Progenitor cell of endocrine pancreas (in vitro differentiated cells): ENCODE measurements at regions not wholly inside any gene's neighbourhood (a gene's known extent, or its start where the extent isn't known, plus 50 kb on each side); places are given as distances from the start of the nearest gene placed in this dataset.
"Not testable (repeated sequence)": the region's sequence is repeated elsewhere in the genome, so short reads cannot be mapped to it uniquely, and the experiment has no call there.

Experiments
- DNase-seq: peaks from one replicate; pipeline ENCODE4 v3.0.0; 2021; ENCODE audit warnings: low spot score; ENCODE audit not compliant: unreplicated experiment
- H3K27ac Mint-ChIP-seq: 2 replicates; pipeline ENCODE4 v1.8.0; 2021; ENCODE audit warnings: mild to moderate bottlenecking, moderate library complexity, mixed read lengths
- H3K27me3 Mint-ChIP-seq: 2 replicates; pipeline ENCODE4 v1.8.0; 2021; ENCODE audit warnings: mixed read lengths
- H3K36me3 Mint-ChIP-seq: 2 replicates; pipeline ENCODE4 v1.8.0; 2022; ENCODE audit warnings: mixed read lengths; ENCODE audit not compliant: insufficient read depth
- H3K4me1 Mint-ChIP-seq: 2 replicates; pipeline ENCODE4 v1.8.0; 2021; ENCODE audit warnings: low read depth, mixed read lengths
- H3K4me3 Mint-ChIP-seq: 2 replicates; pipeline ENCODE4 v1.8.0; 2021; ENCODE audit warnings: low read depth, mild to moderate bottlenecking, moderate library complexity, mixed read lengths
- H3K9me3 Mint-ChIP-seq: 2 replicates; pipeline ENCODE4 v1.8.0; 2021; ENCODE audit warnings: low read depth, mixed read lengths
- CTCF ChIP-seq: fragments of 200-600 bp; sonication (generic); IDR thresholded peaks from one replicate; pipeline ENCODE4 v1.5.0; 2021; ENCODE audit warnings: antibody characterized with exemption, mild to moderate bottlenecking; ENCODE audit not compliant: unreplicated experiment

- H3K27me3 Mint-ChIP-seq = no peaks in the 10 kb centered on the region
- no peak overlapping the region for H3K27ac Mint-ChIP-seq
- TF ChIP-seq CTCF = no peak
- H3K4me3 Mint-ChIP-seq = no peak overlapping the region
- no peak for DNase-seq
- no peaks in the 10 kb centered on the region for H3K4me1 Mint-ChIP-seq
- H3K9me3 Mint-ChIP-seq = peaks cover 21% of the 10 kb centered on the region
- H3K36me3 Mint-ChIP-seq = peaks cover 2% of the 10 kb centered on the region
These were observed 338.6 kb downstream of the TMEM38B start for GRCh38 chr9:106032978-106033377.

GRCh38 chr9:106035806-106036205, 341.5 kb downstream of the TMEM38B start:
- no peaks in the 10 kb centered on the region for H3K36me3 Mint-ChIP-seq
- no peaks in the 10 kb centered on the region for H3K4me1 Mint-ChIP-seq
- no peak overlapping the region for H3K4me3 Mint-ChIP-seq
- H3K9me3 Mint-ChIP-seq = peaks cover 9% of the 10 kb centered on the region
- H3K27me3 Mint-ChIP-seq = no peaks in the 10 kb centered on the region
- DNase-seq = no peak
- TF ChIP-seq CTCF = no peak
- H3K27ac Mint-ChIP-seq = no peak overlapping the region

GRCh38 chr9:106038266-106039001, 344.1 kb downstream of the TMEM38B start:
- Mint-ChIP-seq H3K36me3 (no peaks in the 10 kb centered on the region), H3K27me3 (no peaks in the 10 kb centered on the region), H3K4me1 (no peaks in the 10 kb centered on the region), H3K27ac (no peak overlapping the region), H3K9me3 (no peaks in the 10 kb centered on the region), H3K4me3 (no peak overlapping the region)
- no peak for DNase-seq
- no peak for TF ChIP-seq CTCF

GRCh38 chr9:106039151-106039935, 345.0 kb downstream of the TMEM38B start:
- Mint-ChIP-seq H3K9me3 (peaks cover 1% of the 10 kb centered on the region), H3K4me1 (no peaks in the 10 kb centered on the region), H3K27me3 (no peaks in the 10 kb centered on the region), H3K27ac (no peak overlapping the region), H3K4me3 (no peak overlapping the region), H3K36me3 (no peaks in the 10 kb centered on the region)
- no peak for DNase-seq
- TF ChIP-seq CTCF = no peak

- H3K27ac Mint-ChIP-seq, H3K4me1 Mint-ChIP-seq, H3K4me3 Mint-ChIP-seq, H3K36me3 Mint-ChIP-seq, DNase-seq, H3K9me3 Mint-ChIP-seq, H3K27me3 Mint-ChIP-seq: not testable (repeated sequence)
These were observed 347.6 kb downstream of the TMEM38B start for GRCh38 chr9:106041920-106042319.
